Activated B cell treated with CpG ODN at 0.5 μM for 24 hours (primary cell): ENCODE measurements at regions not wholly inside any gene's neighbourhood (a gene's known extent, or its start where the extent isn't known, plus 50 kb on each side); places are given as distances from the start of the nearest gene placed in this dataset.

Source experiments
- ATAC-seq: fragments of 200-7000 bp; cut with Tn5 transposase; one replicate; pipeline ENCODE4 v1.10.0; 2021; ENCODE audit warnings: low read depth, mild to moderate bottlenecking, moderate library complexity
- CTCF ChIA-PET: fragments of 350-600 bp; sonication (Branson Sonifier 250); formaldehyde crosslinking; loops from one replicate; lab custom pipeline; 2021; ENCODE audit warnings: antibody characterized with exemption; lab: Charles Lee
- POLR2A ChIA-PET: fragments of 350-600 bp; sonication (Branson Sonifier 250); formaldehyde crosslinking; loops from one replicate; lab custom pipeline; 2021; ENCODE audit warnings: antibody characterized with exemption; lab: Charles Lee
- DNase-seq: peaks from one replicate; pipeline ENCODE4 v3.0.0; 2022
- H3K27ac Mint-ChIP-seq: one replicate; pipeline ENCODE4 v1.8.0; 2020; ENCODE audit warnings: mixed read lengths
- H3K27me3 Mint-ChIP-seq: one replicate; pipeline ENCODE4 v1.8.0; 2021; ENCODE audit warnings: mixed read lengths
- H3K36me3 Mint-ChIP-seq: one replicate; pipeline ENCODE4 v1.8.0; 2021; ENCODE audit warnings: low read depth, mixed read lengths
- H3K4me1 Mint-ChIP-seq: one replicate; pipeline ENCODE4 v1.8.0; 2021; ENCODE audit warnings: mixed read lengths
- H3K4me3 Mint-ChIP-seq: one replicate; pipeline ENCODE4 v1.8.0; 2020; ENCODE audit warnings: mild to moderate bottlenecking, mixed read lengths
- H3K9me3 Mint-ChIP-seq: one replicate; pipeline ENCODE4 v1.8.0; 2020; ENCODE audit warnings: mixed read lengths
- intact Hi-C: fragments of 100-400 bp; cut with micrococcal nuclease; formaldehyde crosslinking; loops from one replicate; pipeline ENCODE4 v1.15.1; 2024
- TF ChIP-seq, protein P1 (sequence below): fragments of 200-600 bp; IDR thresholded peaks from one replicate; pipeline ENCODE4 v1.8.0; 2022; ENCODE audit warnings: antibody characterized with exemption, mild to moderate bottlenecking

DNA sequence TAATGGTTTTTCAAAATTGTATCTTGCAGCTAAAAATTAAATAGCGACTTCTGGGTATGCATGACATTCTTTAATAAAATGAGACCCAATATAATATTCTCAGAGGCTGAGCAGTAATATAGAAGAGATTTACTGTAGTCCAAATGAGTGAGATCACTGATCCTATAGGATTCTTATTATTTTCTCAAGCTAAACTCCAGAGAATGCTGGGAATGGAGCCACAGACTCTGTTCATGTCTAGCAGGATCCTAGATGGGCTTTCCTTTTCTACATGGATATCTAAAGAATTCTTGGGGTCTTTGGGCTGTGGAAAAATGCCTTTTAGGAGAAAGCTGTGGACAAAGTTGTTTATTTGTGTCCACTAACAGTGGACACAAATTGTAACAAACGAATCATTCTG is 150.7 kb upstream of the ZNF644 start:
- POLR2A ChIA-PET, result no interaction called here
- DNase-seq, result no peak
- no peaks in the 10 kb centered on the region for H3K36me3 Mint-ChIP-seq
- intact Hi-C loops, result no loop called here
- no peaks in the 10 kb centered on the region for H3K9me3 Mint-ChIP-seq
- TF ChIP-seq, protein P1, sequence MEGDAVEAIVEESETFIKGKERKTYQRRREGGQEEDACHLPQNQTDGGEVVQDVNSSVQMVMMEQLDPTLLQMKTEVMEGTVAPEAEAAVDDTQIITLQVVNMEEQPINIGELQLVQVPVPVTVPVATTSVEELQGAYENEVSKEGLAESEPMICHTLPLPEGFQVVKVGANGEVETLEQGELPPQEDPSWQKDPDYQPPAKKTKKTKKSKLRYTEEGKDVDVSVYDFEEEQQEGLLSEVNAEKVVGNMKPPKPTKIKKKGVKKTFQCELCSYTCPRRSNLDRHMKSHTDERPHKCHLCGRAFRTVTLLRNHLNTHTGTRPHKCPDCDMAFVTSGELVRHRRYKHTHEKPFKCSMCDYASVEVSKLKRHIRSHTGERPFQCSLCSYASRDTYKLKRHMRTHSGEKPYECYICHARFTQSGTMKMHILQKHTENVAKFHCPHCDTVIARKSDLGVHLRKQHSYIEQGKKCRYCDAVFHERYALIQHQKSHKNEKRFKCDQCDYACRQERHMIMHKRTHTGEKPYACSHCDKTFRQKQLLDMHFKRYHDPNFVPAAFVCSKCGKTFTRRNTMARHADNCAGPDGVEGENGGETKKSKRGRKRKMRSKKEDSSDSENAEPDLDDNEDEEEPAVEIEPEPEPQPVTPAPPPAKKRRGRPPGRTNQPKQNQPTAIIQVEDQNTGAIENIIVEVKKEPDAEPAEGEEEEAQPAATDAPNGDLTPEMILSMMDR, result no peak
- peaks cover 24% of the 10 kb centered on the region for H3K27me3 Mint-ChIP-seq
- no peak for ATAC-seq
- CTCF ChIA-PET, result no interaction called here
- no peaks in the 10 kb centered on the region for H3K4me1 Mint-ChIP-seq
- no peak overlapping the region for H3K4me3 Mint-ChIP-seq
- H3K27ac Mint-ChIP-seq, result no peak overlapping the region

DNA sequence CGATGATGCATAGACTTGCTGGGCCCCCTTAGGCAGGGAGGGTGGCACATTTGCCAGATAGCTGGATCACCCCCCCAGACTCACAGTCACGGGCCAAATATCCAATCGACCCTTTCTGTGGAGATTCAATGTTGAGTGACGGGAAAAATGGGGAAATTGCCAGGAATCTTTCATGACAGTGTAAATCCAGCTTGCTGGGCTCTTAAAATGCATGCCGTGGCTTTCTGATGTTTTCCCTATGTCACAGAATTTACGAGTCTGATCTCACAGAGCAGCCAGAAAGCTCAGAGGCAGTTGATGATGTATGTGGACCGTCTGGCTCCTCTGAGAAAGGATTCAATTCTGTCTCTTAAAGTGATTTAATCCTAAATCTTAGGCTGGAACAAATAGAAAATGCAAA is 150.1 kb upstream of the ZNF644 start:
- Mint-ChIP-seq H3K27me3 (peaks cover 22% of the 10 kb centered on the region), H3K9me3 (no peaks in the 10 kb centered on the region), H3K36me3 (no peaks in the 10 kb centered on the region), H3K4me1 (no peaks in the 10 kb centered on the region), H3K4me3 (no peak overlapping the region), H3K27ac (no peak overlapping the region)
- DNase-seq (no peak), ATAC-seq (no peak)
- intact Hi-C loops, result no loop called here
- CTCF ChIA-PET, result no interaction called here
- POLR2A ChIA-PET, result no interaction called here
- TF ChIP-seq, protein P1, result no peak

DNA sequence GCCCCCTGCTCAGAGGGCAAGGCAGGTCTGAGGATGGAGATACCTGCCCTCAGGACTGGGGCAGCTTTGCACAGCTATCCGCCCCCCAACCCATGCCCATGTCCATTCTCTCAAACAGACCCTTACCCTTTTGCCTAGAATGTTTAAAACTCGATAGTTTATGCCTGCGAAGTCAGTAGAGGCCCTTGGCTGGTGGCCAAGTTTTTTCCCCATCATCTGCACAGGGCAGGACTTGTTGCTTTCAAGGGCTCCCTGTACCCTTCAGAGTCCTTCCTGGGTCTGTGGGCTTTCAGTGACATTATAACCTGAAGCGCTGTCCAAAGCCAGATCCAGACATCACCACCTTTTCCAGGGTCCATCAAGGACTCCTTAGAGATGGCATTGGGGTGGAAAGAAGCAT is 148.7 kb upstream of the ZNF644 start:
- ATAC-seq (no peak), DNase-seq (no peak)
- H3K4me1 Mint-ChIP-seq, result no peaks in the 10 kb centered on the region
- no peak overlapping the region for H3K4me3 Mint-ChIP-seq
- H3K27me3 Mint-ChIP-seq, result peaks cover 17% of the 10 kb centered on the region
- no peaks in the 10 kb centered on the region for H3K9me3 Mint-ChIP-seq
- POLR2A ChIA-PET, result no interaction called here
- intact Hi-C loops, result no loop called here
- no peak overlapping the region for H3K27ac Mint-ChIP-seq
- H3K36me3 Mint-ChIP-seq, result no peaks in the 10 kb centered on the region
- CTCF ChIA-PET, result no interaction called here
- TF ChIP-seq, protein P1, result no peak

DNA sequence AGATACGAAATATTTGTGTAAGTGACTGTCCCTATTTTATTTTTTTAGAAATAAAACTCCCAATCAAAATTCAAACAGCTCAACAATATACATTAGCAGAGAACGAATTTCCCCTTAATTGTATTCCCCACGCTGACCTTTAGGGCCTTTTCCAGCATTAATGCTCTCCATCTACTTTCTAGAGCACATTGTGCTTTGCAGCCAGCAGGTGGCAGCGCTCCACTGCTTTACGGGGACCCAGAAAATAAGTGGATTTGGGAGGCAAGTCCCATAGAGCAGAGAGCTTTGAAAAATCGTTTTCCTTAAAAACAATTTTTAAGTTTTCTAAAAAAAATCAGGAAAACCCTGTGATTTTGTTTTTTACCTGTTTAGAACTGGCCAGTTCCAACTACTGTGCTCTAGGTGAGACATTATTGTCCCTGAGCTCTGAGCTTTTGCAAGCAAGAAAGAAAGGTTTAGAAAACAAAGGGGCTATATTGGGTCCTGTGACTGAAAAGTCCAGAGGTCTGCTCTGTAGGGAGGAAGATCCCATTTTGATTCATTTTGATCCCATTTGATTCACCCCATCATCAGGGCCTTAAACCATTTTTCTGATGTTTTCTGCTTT is 144.4 kb upstream of the ZNF644 start:
- H3K4me1 Mint-ChIP-seq, result no peaks in the 10 kb centered on the region
- H3K36me3 Mint-ChIP-seq, result no peaks in the 10 kb centered on the region
- POLR2A ChIA-PET, result interaction anchor here (0.9 kb wide), 1 partner anchor 147 kb away, joined by 3 read pairs; no protein-coding TSS in a partner anchor
- H3K4me3 Mint-ChIP-seq, result no peak overlapping the region
- no peak for ATAC-seq
- no peak overlapping the region for H3K27ac Mint-ChIP-seq
- CTCF ChIA-PET, result interaction anchor here (0.7 to 4.3 kb wide), 27 partner anchors 8 to 774 kb away, joined by 3 to 60 read pairs (median 5); partner anchors contain the start of gene ZNF644
- no peak for DNase-seq
- peaks cover 2% of the 10 kb centered on the region for H3K27me3 Mint-ChIP-seq
- no peaks in the 10 kb centered on the region for H3K9me3 Mint-ChIP-seq
- TF ChIP-seq, protein P1, result no peak
- intact Hi-C loops, result loop anchor here (5.0 kb wide), 2 partner anchors 234 to 314 kb away; no protein-coding TSS in a partner anchor

DNA sequence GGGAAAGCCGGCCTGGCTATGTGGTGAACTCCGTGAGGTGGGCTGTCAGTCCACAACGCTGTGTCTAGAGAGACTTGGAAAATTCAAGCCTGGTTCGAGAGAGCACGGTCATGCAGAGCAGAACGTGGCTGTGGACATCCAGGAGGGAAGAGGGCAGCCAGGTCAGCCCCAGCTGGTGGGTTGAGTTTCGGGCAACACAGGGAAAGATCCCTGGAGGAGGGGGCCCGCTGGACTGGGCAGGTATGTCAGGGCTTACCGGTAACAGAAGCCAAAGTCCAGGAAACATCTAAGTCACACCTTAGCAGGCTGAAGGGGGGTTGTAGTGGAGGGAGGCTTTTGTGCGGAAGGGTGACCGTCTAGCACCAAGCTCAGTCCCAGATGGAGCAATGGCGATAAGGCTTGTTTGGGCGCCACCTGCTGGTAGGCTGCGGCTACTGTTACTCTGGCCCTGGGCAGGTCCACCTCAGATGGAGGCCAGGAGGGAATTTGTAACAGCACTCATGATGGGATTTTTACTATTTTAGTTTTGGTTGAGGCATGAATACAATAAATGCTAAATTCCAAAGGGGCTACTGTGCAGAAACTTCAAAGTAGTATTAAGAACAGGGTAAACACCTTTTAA is 143.3 kb upstream of the ZNF644 start:
- POLR2A ChIA-PET, result no interaction called here
- peaks cover 2% of the 10 kb centered on the region for H3K27me3 Mint-ChIP-seq
- no peaks in the 10 kb centered on the region for H3K9me3 Mint-ChIP-seq
- ATAC-seq, result peak; percentile 93
- H3K36me3 Mint-ChIP-seq, result no peaks in the 10 kb centered on the region
- CTCF ChIA-PET, result interaction anchor here (0.6 to 4.3 kb wide), 31 partner anchors 9 to 1051 kb away, joined by 3 to 60 read pairs (median 4); partner anchors contain the start of gene ZNF644
- intact Hi-C loops, result loop anchor here (1.0 to 5.0 kb wide), 6 partner anchors 147 to 1118 kb away; no protein-coding TSS in a partner anchor
- H3K4me1 Mint-ChIP-seq, result no peaks in the 10 kb centered on the region
- H3K4me3 Mint-ChIP-seq, result no peak overlapping the region
- H3K27ac Mint-ChIP-seq, result no peak overlapping the region
- peak; percentile 59 for DNase-seq
- TF ChIP-seq, protein P1, result peak; percentile 57
